ENCODE measurements at regions not wholly inside any gene's neighbourhood (a gene's known extent, or its start where the extent isn't known, plus 50 kb on each side); places are given as distances from the start of the nearest gene placed in this dataset.

- Histone ChIP-seq H4K8ac (ENCODE audit: extremely low read depth, insufficient read depth, low read length) (0 out of 2 replicates have a peak overlapping the region, but pooled peaks have one; percentile 51), H3K4me2 (ENCODE audit: insufficient read depth in 1 of 2, low read depth in 2 of 2, low read length in 2 of 2) (no peak overlapping the region), H4K20me1 (replicated peaks in 1 of 2; ENCODE audit: control insufficient read depth in 1 of 2, insufficient read depth in 2 of 2, low read length in 2 of 2) (no peaks in the 10 kb centered on the region), H3K9ac (replicated peaks in 1 of 4; ENCODE audit: extremely low read depth in 1 of 4, low read depth in 3 of 4, low read length in 3 of 4) (no peak overlapping the region), H3K36me3 (ENCODE audit: control insufficient read depth in 2 of 4, insufficient read depth in 4 of 4, low read length in 3 of 4) (no peaks in the 10 kb centered on the region), H3K14ac (ENCODE audit: insufficient read length) (no peak overlapping the region), H2BK120ac (replicated peaks; ENCODE audit: low read depth, low read length) (no peak overlapping the region), H3K79me1 (ENCODE audit: low read depth, low read length) (no peaks in the 10 kb centered on the region; the same call in 1 of the 2 replicates), H2AFZ (ENCODE audit: low read length) (no peak overlapping the region), H2BK12ac (ENCODE audit: low read depth, low read length) (no peak overlapping the region), H3K4me1 (replicated peaks in 1 of 4; ENCODE audit: control insufficient read depth in 3 of 4, insufficient read depth in 4 of 4, low read length in 3 of 4) (peaks cover 0 to 4% (median under 1%) of the 10 kb centered on the region in 4 experiments; a peak in 4 of 7 replicates), H3K79me2 (ENCODE audit: control insufficient read depth in 1 of 2, insufficient read depth in 2 of 2, low read length in 2 of 2) (no peaks in the 10 kb centered on the region), H3K18ac (ENCODE audit: extremely low read depth, low read length) (no peak overlapping the region), H3K4me3 (ENCODE audit: extremely low read depth in 1 of 4, insufficient read depth in 2 of 4, low read depth in 3 of 4, low read length in 4 of 4) (no peak overlapping the region), H3K4ac (replicated peaks; ENCODE audit: insufficient read length, low read depth, low read length) (no peak overlapping the region), H3K23ac (ENCODE audit: insufficient read length) (no peak overlapping the region), H2BK5ac (ENCODE audit: low read depth, low read length) (no peak overlapping the region), H3K56ac (replicated peaks; ENCODE audit: insufficient read length, low read depth, low read length) (no peak overlapping the region), H3K9me3 (ENCODE audit: insufficient read depth in 2 of 2, low read depth in 1 of 2, low read length in 1 of 2) (no peaks in the 10 kb centered on the region), H3K23me2 (ENCODE audit: low read depth, low read length) (no peaks in the 10 kb centered on the region), H2AK5ac (ENCODE audit: low read depth, low read length) (no peak overlapping the region), H2BK20ac (ENCODE audit: low read length) (no peak overlapping the region), H4K5ac (ENCODE audit: insufficient read length, low read depth, low read length) (no peak overlapping the region), H3K27me3 (replicated peaks in 1 of 4; ENCODE audit: control insufficient read depth in 3 of 4, extremely low read depth in 1 of 4, insufficient read depth in 3 of 4, low read length in 3 of 4) (no peaks in the 10 kb centered on the region), H2BK15ac (ENCODE audit: low read length) (no peak overlapping the region), H3K27ac (ENCODE audit: low read depth, low read length) (no peak overlapping the region), H4K91ac (replicated peaks; ENCODE audit: insufficient read length, low read length) (no peak overlapping the region)
- TF ChIP-seq HDAC6 (IDR thresholded peaks at IDR 0.05; ENCODE audit: low read depth, low read length) (no peak), POU5F1 (IDR thresholded peaks at IDR 0.05; ENCODE audit: low read depth, low read length) (no peak)
- DNase-seq (ENCODE audit: low read depth in 1 of 2, low spot score in 2 of 2) (peak in 1 of 2 experiments; percentile 11), FAIRE-seq (no peak)
- ChIA-PET POLR2A (ENCODE audit: partially characterized antibody) (no interaction called here), CTCF (ENCODE audit: partially characterized antibody) (interaction anchor here (0.8 kb wide), 1 partner anchor 99 kb away, joined by 3 read pairs; no protein-coding TSS in a partner anchor)
Measured at GRCh38 chr12:128088926-128089325, 178.0 kb upstream of the TMEM132C start.
